Activated CD4-positive, alpha-beta T cell treated with anti-CD3 and anti-CD28 coated beads for 48 hours (primary cell): ENCODE measurements at regions not wholly inside any gene's neighbourhood (a gene's known extent, or its start where the extent isn't known, plus 50 kb on each side); places are given as distances from the start of the nearest gene placed in this dataset.

ENCODE experiments used
- DNase-seq: peaks from one replicate; pipeline ENCODE4 v3.0.0-alpha.2; 2020

- DNase-seq: no peak
Measured at GRCh38 chr17:34692920-34693319, 113.5 kb downstream of the TMEM132E start.
